H9 (cell line): ENCODE measurements at regions not wholly inside any gene's neighbourhood (a gene's known extent, or its start where the extent isn't known, plus 50 kb on each side); places are given as distances from the start of the nearest gene placed in this dataset.
A peak's percentile ranks its signal among the peaks of the same experiment; 100 is the strongest.

Experiments used
- DNase-seq: peaks from one replicate; pipeline ENCODE4 v3.0.0-alpha.2; 2017
- H2AFZ ChIP-seq: one replicate; pipeline ENCODE4 v1.6.1; 2013; ENCODE audit warnings: mild to moderate bottlenecking, low read length, control low read depth, moderate library complexity
- H2AK5ac ChIP-seq: 2 replicates; pipeline ENCODE4 v1.6.1; 2013; ENCODE audit warnings: low read length, control low read depth, mixed read lengths; ENCODE audit not compliant: insufficient read length
- H2BK120ac ChIP-seq: one replicate; pipeline ENCODE4 v1.6.1; 2013; ENCODE audit warnings: low read depth, mild to moderate bottlenecking, low read length, control low read depth, inconsistent platforms; ENCODE audit not compliant: poor library complexity, severe bottlenecking
- H2BK12ac ChIP-seq: 2 replicates; pipeline ENCODE4 v1.6.1; 2013; ENCODE audit warnings: low read length, control low read depth, mixed read lengths, low read depth; ENCODE audit not compliant: insufficient read length
- H2BK15ac ChIP-seq: 2 replicates; pipeline ENCODE4 v1.6.1; 2013; ENCODE audit warnings: low read depth, low read length, control low read depth
- H2BK20ac ChIP-seq: one replicate; pipeline ENCODE4 v1.6.1; 2013; ENCODE audit warnings: low read depth, mild to moderate bottlenecking, low read length, control low read depth, inconsistent platforms; ENCODE audit not compliant: poor library complexity, severe bottlenecking
- H2BK5ac ChIP-seq: 2 replicates; pipeline ENCODE4 v1.6.1; 2013; ENCODE audit warnings: low read length, control low read depth, mixed read lengths; ENCODE audit not compliant: insufficient read length
- H3K14ac ChIP-seq: 2 replicates; pipeline ENCODE4 v1.6.1; 2013; ENCODE audit warnings: low read length, control low read depth; ENCODE audit not compliant: insufficient read depth
- H3K18ac ChIP-seq: 2 replicates; pipeline ENCODE4 v1.6.1; 2013; ENCODE audit warnings: low read depth, mild to moderate bottlenecking, mixed read lengths, low read length, control low read depth; ENCODE audit not compliant: insufficient read length
- H3K23ac ChIP-seq: 2 replicates; pipeline ENCODE4 v1.6.1; 2013; ENCODE audit warnings: low read length, control low read depth, mixed read lengths, low read depth; ENCODE audit not compliant: insufficient read length
- H3K23me2 ChIP-seq: 2 replicates; pipeline ENCODE4 v1.6.1; 2013; ENCODE audit warnings: low read depth, mild to moderate bottlenecking, mixed read lengths, low read length, control low read depth; ENCODE audit not compliant: insufficient read length, poor library complexity, severe bottlenecking
- H3K27ac ChIP-seq: 2 replicates; pipeline ENCODE4 v1.5.1; 2013; ENCODE audit warnings: low read length, control low read depth, mixed read lengths, low read depth; ENCODE audit not compliant: insufficient read length
- H3K27me3 ChIP-seq: 2 replicates; pipeline ENCODE4 v1.6.1; 2013; ENCODE audit warnings: low read length, control low read depth, inconsistent platforms; ENCODE audit not compliant: insufficient read depth
- H3K4ac ChIP-seq: 2 replicates; pipeline ENCODE4 v1.6.1; 2013; ENCODE audit warnings: low read depth, mild to moderate bottlenecking, control low read depth, inconsistent platforms, low read length, moderate library complexity
- H3K4me1 ChIP-seq: 2 replicates; pipeline ENCODE4 v1.6.1; 2013; ENCODE audit warnings: low read length, control low read depth, inconsistent platforms; ENCODE audit not compliant: insufficient read depth
- H3K4me2 ChIP-seq: 2 replicates; pipeline ENCODE4 v1.6.1; 2013; ENCODE audit warnings: low read length, control low read depth, mixed read lengths; ENCODE audit not compliant: insufficient read length, insufficient read depth
- H3K56ac ChIP-seq: 2 replicates; pipeline ENCODE4 v1.6.1; 2013; ENCODE audit warnings: low read depth, mild to moderate bottlenecking, mixed read lengths, low read length, control low read depth; ENCODE audit not compliant: insufficient read length
- H3K79me1 ChIP-seq: 2 replicates; pipeline ENCODE4 v1.6.1; 2013; ENCODE audit warnings: low read depth, mild to moderate bottlenecking, moderate library complexity, low read length, control low read depth, inconsistent platforms; ENCODE audit not compliant: insufficient read depth, poor library complexity, severe bottlenecking
- H3K79me2 ChIP-seq: 2 replicates; pipeline ENCODE4 v1.6.1; 2013; ENCODE audit warnings: low read length, control low read depth, inconsistent platforms; ENCODE audit not compliant: insufficient read depth
- H3K9ac ChIP-seq: 2 replicates; pipeline ENCODE4 v1.6.1; 2013; ENCODE audit warnings: low read length, control low read depth, mixed read lengths; ENCODE audit not compliant: insufficient read length; ENCODE audit errors: extremely low read depth
- H3K9me3 ChIP-seq: one replicate; pipeline ENCODE4 v1.6.1; 2013; ENCODE audit warnings: low read depth, low read length, inconsistent platforms; ENCODE audit not compliant: control insufficient read depth
- H3T11ph ChIP-seq: one replicate; pipeline ENCODE4 v1.6.1; 2013; ENCODE audit warnings: mild to moderate bottlenecking, low read length, control low read depth, inconsistent platforms
- H4K20me1 ChIP-seq: one replicate; pipeline ENCODE4 v1.6.1; 2013; ENCODE audit not compliant: control insufficient read depth, insufficient read length, insufficient read depth
- H4K5ac ChIP-seq: 2 replicates; pipeline ENCODE4 v1.6.1; 2013; ENCODE audit warnings: low read depth, mild to moderate bottlenecking, mixed read lengths, low read length, control low read depth; ENCODE audit not compliant: insufficient read length
- H4K8ac ChIP-seq: replicated peaks from 2 replicates; pipeline ENCODE4 v1.6.1; 2013; ENCODE audit warnings: low read length, control low read depth, mixed read lengths, low read depth; ENCODE audit not compliant: insufficient read length
- H4K91ac ChIP-seq: 2 replicates; pipeline ENCODE4 v1.6.1; 2013; ENCODE audit warnings: low read depth, mild to moderate bottlenecking, moderate library complexity, mixed read lengths, low read length, control low read depth; ENCODE audit not compliant: insufficient read length
- H3K27ac Mint-ChIP-seq, 3 experiments: 2 replicates in 2 of 3; 3 replicates in 1 of 3; pipeline ENCODE4 v1.8.0; 2020 to 2021; ENCODE audit warnings: mixed read lengths in 3 of 3, mild to moderate bottlenecking in 1 of 3, moderate library complexity in 1 of 3
- H3K27me3 Mint-ChIP-seq: 2 replicates; pipeline ENCODE4 v1.8.0; 2021; ENCODE audit warnings: low read depth, mild to moderate bottlenecking, moderate library complexity, mixed read lengths
- H3K36me3 Mint-ChIP-seq, 3 experiments: 2 replicates in 2 of 3; 3 replicates in 1 of 3; pipeline ENCODE4 v1.8.0; 2020 to 2021; ENCODE audit warnings: low read depth in 3 of 3, mixed read lengths in 3 of 3; ENCODE audit not compliant: insufficient read depth in 1 of 3
- H3K4me1 Mint-ChIP-seq, 2 experiments: 2 replicates each; pipeline ENCODE4 v1.8.0; 2020; ENCODE audit warnings: mixed read lengths in 2 of 2
- H3K4me3 Mint-ChIP-seq, 2 experiments: 2 replicates in 1 of 2; 3 replicates in 1 of 2; pipeline ENCODE4 v1.8.0; 2020 to 2021; ENCODE audit warnings: mild to moderate bottlenecking in 2 of 2, mixed read lengths in 2 of 2, moderate library complexity in 1 of 2
- H3K9me3 Mint-ChIP-seq, 2 experiments: 2 replicates in 1 of 2; 3 replicates in 1 of 2; pipeline ENCODE4 v1.8.0; 2020; ENCODE audit warnings: mild to moderate bottlenecking in 2 of 2, mixed read lengths in 2 of 2, moderate library complexity in 1 of 2
- WGBS: extraction: QIAGEN DNeasy Blood & Tissue Kit; methylation state at CpG from one replicate; pipeline ENCODE4 v1.1.7; 2013; ENCODE audit warnings: missing lambda C conversion rate, low lambda C conversion rate, mixed read lengths; ENCODE audit not compliant: insufficient read length; ENCODE audit errors: extremely low coverage; 5-methylcytosine and 5-hydroxymethylcytosine counted together
- TF ChIP-seq, protein P1 (sequence below): fragments of 200-600 bp; sonication (generic); conservative IDR thresholded peaks from 3 replicates; pipeline ENCODE4 v1.8.0; 2021; ENCODE audit warnings: antibody characterized with exemption, mild to moderate bottlenecking

DNA sequence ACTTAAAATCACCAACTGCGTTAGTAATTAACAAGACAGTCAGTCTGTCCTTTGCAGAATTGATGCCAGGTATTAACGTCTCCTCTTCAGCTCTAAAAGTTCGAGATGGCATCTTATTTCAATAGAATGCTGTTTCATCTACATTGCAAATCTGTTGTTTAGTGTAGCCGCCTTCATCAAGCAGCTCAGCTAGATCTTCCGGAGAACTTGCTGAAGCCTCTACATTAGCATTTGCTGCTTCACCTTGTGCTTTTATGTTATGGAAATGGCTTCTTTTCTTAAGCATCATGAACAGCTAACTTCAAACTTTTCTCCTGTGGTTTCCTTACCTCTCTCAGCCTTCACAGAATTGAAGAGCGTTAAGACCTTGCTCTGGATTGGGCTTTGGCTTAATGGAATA, 95.5 kb upstream of the FAM20C start:
- H4K8ac ChIP-seq: no peak overlapping the region
- no peak overlapping the region for H3K4ac ChIP-seq
- no peak overlapping the region for H2AK5ac ChIP-seq
- H2BK5ac ChIP-seq: no peak overlapping the region
- H3K9ac ChIP-seq: no peak overlapping the region
- H3K27me3 Mint-ChIP-seq: peaks cover 1% of the 10 kb centered on the region; the same call in 1 of the 2 replicates
- H3K79me2 ChIP-seq: peaks cover 2% of the 10 kb centered on the region; the same call in 1 of the 2 replicates
- no peak overlapping the region for H4K91ac ChIP-seq
- no CpG with 5 or more reads among the region's 6 CpGs for WGBS
- H3K18ac ChIP-seq: no peak overlapping the region
- TF ChIP-seq, protein P1, sequence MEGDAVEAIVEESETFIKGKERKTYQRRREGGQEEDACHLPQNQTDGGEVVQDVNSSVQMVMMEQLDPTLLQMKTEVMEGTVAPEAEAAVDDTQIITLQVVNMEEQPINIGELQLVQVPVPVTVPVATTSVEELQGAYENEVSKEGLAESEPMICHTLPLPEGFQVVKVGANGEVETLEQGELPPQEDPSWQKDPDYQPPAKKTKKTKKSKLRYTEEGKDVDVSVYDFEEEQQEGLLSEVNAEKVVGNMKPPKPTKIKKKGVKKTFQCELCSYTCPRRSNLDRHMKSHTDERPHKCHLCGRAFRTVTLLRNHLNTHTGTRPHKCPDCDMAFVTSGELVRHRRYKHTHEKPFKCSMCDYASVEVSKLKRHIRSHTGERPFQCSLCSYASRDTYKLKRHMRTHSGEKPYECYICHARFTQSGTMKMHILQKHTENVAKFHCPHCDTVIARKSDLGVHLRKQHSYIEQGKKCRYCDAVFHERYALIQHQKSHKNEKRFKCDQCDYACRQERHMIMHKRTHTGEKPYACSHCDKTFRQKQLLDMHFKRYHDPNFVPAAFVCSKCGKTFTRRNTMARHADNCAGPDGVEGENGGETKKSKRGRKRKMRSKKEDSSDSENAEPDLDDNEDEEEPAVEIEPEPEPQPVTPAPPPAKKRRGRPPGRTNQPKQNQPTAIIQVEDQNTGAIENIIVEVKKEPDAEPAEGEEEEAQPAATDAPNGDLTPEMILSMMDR: no peak
- no peak overlapping the region for H4K5ac ChIP-seq
- no peak overlapping the region for H2AFZ ChIP-seq
- H3K4me3 Mint-ChIP-seq: peak overlapping the region in 1 of 2 experiments; percentile 33; a peak in 2 of 5 replicates
- H3K9me3 ChIP-seq: no peaks in the 10 kb centered on the region
- H3K4me1 ChIP-seq: peaks cover 14% of the 10 kb centered on the region; the same call in 1 of the 2 replicates
- H3K4me2 ChIP-seq: peak overlapping the region; percentile 27
- no peak overlapping the region for H3K23ac ChIP-seq
- no peaks in the 10 kb centered on the region for H4K20me1 ChIP-seq
- H2BK20ac ChIP-seq: no peak overlapping the region
- peaks cover 2 to 19% (median 11%) of the 10 kb centered on the region in 3 experiments; a peak in 6 of 7 replicates for H3K36me3 Mint-ChIP-seq
- H3K56ac ChIP-seq: no peak overlapping the region
- peaks cover 86 to 89% of the 10 kb centered on the region in 2 experiments for H3K4me1 Mint-ChIP-seq
- H3K79me1 ChIP-seq: no peaks in the 10 kb centered on the region
- DNase-seq: peak; percentile 70
- H3K27ac Mint-ChIP-seq: peak overlapping the region; percentile 41 to 98 (median 97)
- peaks cover 9 to 14% of the 10 kb centered on the region in 2 experiments for H3K9me3 Mint-ChIP-seq
- H2BK120ac ChIP-seq: no peak overlapping the region
- H2BK12ac ChIP-seq: no peak overlapping the region
- no peak overlapping the region for H2BK15ac ChIP-seq
- no peak overlapping the region for H3K14ac ChIP-seq
- peak overlapping the region; percentile 92 for H3K27ac ChIP-seq
- no peaks in the 10 kb centered on the region for H3K27me3 ChIP-seq
- H3K23me2 ChIP-seq: peaks cover 5% of the 10 kb centered on the region
- H3T11ph ChIP-seq: no peak overlapping the region
